ENCODE measurements at regions not wholly inside any gene's neighbourhood (a gene's known extent, or its start where the extent isn't known, plus 50 kb on each side); places are given as distances from the start of the nearest gene placed in this dataset.

GRCh38 chr16:77591347-77591746 lies 131.0 kb upstream of the NUDT7 start:
- no peak for DNase-seq (ENCODE audit: low read depth in 3 of 3, low spot score in 1 of 3)

GRCh38 chr16:77592021-77592420 lies 130.3 kb upstream of the NUDT7 start:
- DNase-seq (ENCODE audit: low read depth in 3 of 3, low spot score in 1 of 3): no peak

GRCh38 chr16:77594057-77594456 lies 128.3 kb upstream of the NUDT7 start:
- no peak for DNase-seq (ENCODE audit: low read depth in 3 of 3, low spot score in 1 of 3)

GRCh38 chr16:77594799-77595596 lies 127.3 kb upstream of the NUDT7 start:
- DNase-seq (ENCODE audit: low read depth in 3 of 3, low spot score in 1 of 3): no peak

GRCh38 chr16:77596261-77596660 lies 126.1 kb upstream of the NUDT7 start:
- DNase-seq (ENCODE audit: low read depth in 3 of 3, low spot score in 1 of 3): no peak

GRCh38 chr16:77599793-77600415 lies 122.4 kb upstream of the NUDT7 start:
- no peak for DNase-seq (ENCODE audit: low read depth in 3 of 3, low spot score in 1 of 3)

GRCh38 chr16:77600555-77600954 lies 121.8 kb upstream of the NUDT7 start:
- DNase-seq (ENCODE audit: low read depth in 3 of 3, low spot score in 1 of 3): no peak

GRCh38 chr16:77603656-77604055 lies 118.7 kb upstream of the NUDT7 start:
- DNase-seq (ENCODE audit: low read depth in 3 of 3, low spot score in 1 of 3): no peak

GRCh38 chr16:77610496-77610895 lies 111.8 kb upstream of the NUDT7 start:
- no peak for DNase-seq (ENCODE audit: low read depth in 3 of 3, low spot score in 1 of 3)

GRCh38 chr16:77611386-77611785 lies 110.9 kb upstream of the NUDT7 start:
- DNase-seq (ENCODE audit: low read depth in 3 of 3, low spot score in 1 of 3): no peak

- DNase-seq (ENCODE audit: low read depth in 3 of 3, low spot score in 1 of 3): no peak
Measured at GRCh38 chr16:77612596-77612995, 109.7 kb upstream of the NUDT7 start.

GRCh38 chr16:77613095-77613494 lies 109.2 kb upstream of the NUDT7 start:
- no peak for DNase-seq (ENCODE audit: low read depth in 3 of 3, low spot score in 1 of 3)

- no peak for DNase-seq (ENCODE audit: low read depth in 3 of 3, low spot score in 1 of 3)
Measured at GRCh38 chr16:77617553-77617952, 104.8 kb upstream of the NUDT7 start.

- DNase-seq (ENCODE audit: low read depth in 3 of 3, low spot score in 1 of 3): no peak
Measured at GRCh38 chr16:77617996-77618395, 104.3 kb upstream of the NUDT7 start.

GRCh38 chr16:77618951-77619350 lies 103.4 kb upstream of the NUDT7 start:
- no peak for DNase-seq (ENCODE audit: low read depth in 3 of 3, low spot score in 1 of 3)

GRCh38 chr16:77624085-77624484 lies 98.2 kb upstream of the NUDT7 start:
- no peak for DNase-seq (ENCODE audit: low read depth in 3 of 3, low spot score in 1 of 3)

- no peak for DNase-seq (ENCODE audit: low read depth in 3 of 3, low spot score in 1 of 3)
Measured at GRCh38 chr16:77636615-77637014, 85.7 kb upstream of the NUDT7 start.

- DNase-seq (ENCODE audit: low read depth in 3 of 3, low spot score in 1 of 3): no peak
Measured at GRCh38 chr16:77637940-77638339, 84.4 kb upstream of the NUDT7 start.

- DNase-seq (ENCODE audit: low read depth in 3 of 3, low spot score in 1 of 3): no peak
Measured at GRCh38 chr16:77643176-77643575, 79.1 kb upstream of the NUDT7 start.

- DNase-seq (ENCODE audit: low read depth in 3 of 3, low spot score in 1 of 3): no peak
Measured at GRCh38 chr16:77645764-77646163, 76.5 kb upstream of the NUDT7 start.

- no peak for DNase-seq (ENCODE audit: low read depth in 3 of 3, low spot score in 1 of 3)
Measured at GRCh38 chr16:77647726-77648125, 74.6 kb upstream of the NUDT7 start.

GRCh38 chr16:77650761-77651160 lies 71.6 kb upstream of the NUDT7 start:
- no peak for DNase-seq (ENCODE audit: low read depth in 3 of 3, low spot score in 1 of 3)

- no peak for DNase-seq (ENCODE audit: low read depth in 3 of 3, low spot score in 1 of 3)
Measured at GRCh38 chr16:77652399-77652798, 69.9 kb upstream of the NUDT7 start.
